ENCODE measurements at regions not wholly inside any gene's neighbourhood (a gene's known extent, or its start where the extent isn't known, plus 50 kb on each side); places are given as distances from the start of the nearest gene placed in this dataset.

- peak overlapping the region; percentile 9 for H3K4me3 ChIP-seq (IDR thresholded peaks at IDR 0.05; ENCODE audit: insufficient read depth, low read depth, low read length)
- no peaks in the 10 kb centered on the region for H4K20me1 ChIP-seq (ENCODE audit: insufficient read depth)
- peaks cover 47% of the 10 kb centered on the region for H3K4me1 ChIP-seq (ENCODE audit: low read depth, poor library complexity, severe bottlenecking)
- no peaks in the 10 kb centered on the region for H3K36me3 ChIP-seq (ENCODE audit: insufficient read depth)
- no peaks in the 10 kb centered on the region for H3K27me3 ChIP-seq (ENCODE audit: insufficient read depth, low read depth)
- peak overlapping the region; percentile 81 for H3K4me2 ChIP-seq
- TF ChIP-seq, protein P1, sequence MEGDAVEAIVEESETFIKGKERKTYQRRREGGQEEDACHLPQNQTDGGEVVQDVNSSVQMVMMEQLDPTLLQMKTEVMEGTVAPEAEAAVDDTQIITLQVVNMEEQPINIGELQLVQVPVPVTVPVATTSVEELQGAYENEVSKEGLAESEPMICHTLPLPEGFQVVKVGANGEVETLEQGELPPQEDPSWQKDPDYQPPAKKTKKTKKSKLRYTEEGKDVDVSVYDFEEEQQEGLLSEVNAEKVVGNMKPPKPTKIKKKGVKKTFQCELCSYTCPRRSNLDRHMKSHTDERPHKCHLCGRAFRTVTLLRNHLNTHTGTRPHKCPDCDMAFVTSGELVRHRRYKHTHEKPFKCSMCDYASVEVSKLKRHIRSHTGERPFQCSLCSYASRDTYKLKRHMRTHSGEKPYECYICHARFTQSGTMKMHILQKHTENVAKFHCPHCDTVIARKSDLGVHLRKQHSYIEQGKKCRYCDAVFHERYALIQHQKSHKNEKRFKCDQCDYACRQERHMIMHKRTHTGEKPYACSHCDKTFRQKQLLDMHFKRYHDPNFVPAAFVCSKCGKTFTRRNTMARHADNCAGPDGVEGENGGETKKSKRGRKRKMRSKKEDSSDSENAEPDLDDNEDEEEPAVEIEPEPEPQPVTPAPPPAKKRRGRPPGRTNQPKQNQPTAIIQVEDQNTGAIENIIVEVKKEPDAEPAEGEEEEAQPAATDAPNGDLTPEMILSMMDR (conservative IDR thresholded peaks at IDR 0.05; ENCODE audit: low read depth, low read length) = no peak
- H3K79me2 ChIP-seq (ENCODE audit: insufficient read depth, low read depth) = no peaks in the 10 kb centered on the region
- peak overlapping the region; percentile 54; the same call in 1 of the 2 replicates for H3K27ac ChIP-seq
- no peak overlapping the region for H2AFZ ChIP-seq (ENCODE audit: low read depth)
- no peak overlapping the region; the same call in 1 of the 2 replicates for H3K9ac ChIP-seq
Measured at GRCh38 chr3:116947148-116947547, 237.6 kb downstream of the TUSC7 start.

- peak overlapping the region; percentile 1; the same call in 1 of the 2 replicates for H3K9ac ChIP-seq
- H3K4me1 ChIP-seq (ENCODE audit: low read depth, poor library complexity, severe bottlenecking) = peaks cover 47% of the 10 kb centered on the region
- TF ChIP-seq, protein P1 (conservative IDR thresholded peaks at IDR 0.05; ENCODE audit: low read depth, low read length) = no peak
- peak overlapping the region; percentile 54 for H3K27ac ChIP-seq
- no peak overlapping the region for H2AFZ ChIP-seq (ENCODE audit: low read depth)
- H3K4me3 ChIP-seq (IDR thresholded peaks at IDR 0.05; ENCODE audit: insufficient read depth, low read depth, low read length) = peak overlapping the region; percentile 9
- no peaks in the 10 kb centered on the region for H3K36me3 ChIP-seq (ENCODE audit: insufficient read depth)
- H3K4me2 ChIP-seq = peak overlapping the region; percentile 81
- no peaks in the 10 kb centered on the region for H3K79me2 ChIP-seq (ENCODE audit: insufficient read depth, low read depth)
- no peaks in the 10 kb centered on the region for H4K20me1 ChIP-seq (ENCODE audit: insufficient read depth)
- H3K27me3 ChIP-seq (ENCODE audit: insufficient read depth, low read depth) = no peaks in the 10 kb centered on the region
Measured at GRCh38 chr3:116947809-116948208, 238.2 kb downstream of the TUSC7 start.

- no peaks in the 10 kb centered on the region for H3K27me3 ChIP-seq (ENCODE audit: insufficient read depth, low read depth)
- H3K4me1 ChIP-seq (ENCODE audit: low read depth, poor library complexity, severe bottlenecking) = peaks cover 47% of the 10 kb centered on the region
- no peak overlapping the region for H3K9ac ChIP-seq
- H2AFZ ChIP-seq (ENCODE audit: low read depth) = no peak overlapping the region
- TF ChIP-seq, protein P1 (conservative IDR thresholded peaks at IDR 0.05; ENCODE audit: low read depth, low read length) = no peak
- H3K4me2 ChIP-seq = no peak overlapping the region
- H4K20me1 ChIP-seq (ENCODE audit: insufficient read depth) = no peaks in the 10 kb centered on the region
- H3K4me3 ChIP-seq (IDR thresholded peaks at IDR 0.05; ENCODE audit: insufficient read depth, low read depth, low read length) = no peak overlapping the region
- no peaks in the 10 kb centered on the region for H3K36me3 ChIP-seq (ENCODE audit: insufficient read depth)
- no peak overlapping the region for H3K27ac ChIP-seq
- H3K79me2 ChIP-seq (ENCODE audit: insufficient read depth, low read depth) = no peaks in the 10 kb centered on the region
Measured at GRCh38 chr3:116950301-116951055, 240.9 kb downstream of the TUSC7 start.

GRCh38 chr3:116951610-116952009 is 242.0 kb downstream of the TUSC7 start:
- Histone ChIP-seq H3K36me3 (ENCODE audit: insufficient read depth) (no peaks in the 10 kb centered on the region), H3K27ac (no peak overlapping the region), H2AFZ (ENCODE audit: low read depth) (no peak overlapping the region), H3K27me3 (ENCODE audit: insufficient read depth, low read depth) (no peaks in the 10 kb centered on the region), H3K9ac (no peak overlapping the region), H4K20me1 (ENCODE audit: insufficient read depth) (no peaks in the 10 kb centered on the region), H3K4me1 (ENCODE audit: low read depth, poor library complexity, severe bottlenecking) (peaks cover 36% of the 10 kb centered on the region), H3K4me2 (no peak overlapping the region), H3K79me2 (ENCODE audit: insufficient read depth, low read depth) (no peaks in the 10 kb centered on the region), H3K4me3 (IDR thresholded peaks at IDR 0.05; ENCODE audit: insufficient read depth, low read depth, low read length) (no peak overlapping the region)
- TF ChIP-seq, protein P1 (conservative IDR thresholded peaks at IDR 0.05; ENCODE audit: low read depth, low read length) = no peak

Measured in KMS-11 (cell line).